ENCODE measurements at regions not wholly inside any gene's neighbourhood (a gene's known extent, or its start where the extent isn't known, plus 50 kb on each side); places are given as distances from the start of the nearest gene placed in this dataset.

- Mint-ChIP-seq H3K4me3 (ENCODE audit: unreplicated experiment) (no peak overlapping the region), H3K4me1 (ENCODE audit: low read depth, unreplicated experiment) (peaks cover 5% of the 10 kb centered on the region), H3K27ac (ENCODE audit: unreplicated experiment) (no peak overlapping the region), H3K27me3 (ENCODE audit: low read depth, unreplicated experiment) (no peaks in the 10 kb centered on the region), H3K36me3 (ENCODE audit: low read depth, unreplicated experiment) (no peaks in the 10 kb centered on the region), H3K9me3 (ENCODE audit: unreplicated experiment) (no peaks in the 10 kb centered on the region)
- Histone ChIP-seq H4K20me1 (ENCODE audit: insufficient read depth, low read length) (no peaks in the 10 kb centered on the region), H3K9ac (ENCODE audit: low read length) (no peak overlapping the region), H3K4me2 (ENCODE audit: low read length) (no peak overlapping the region), H3K27ac (ENCODE audit: low read depth, low read length) (no peak overlapping the region), H3K27me3 (ENCODE audit: insufficient read depth, low read length) (no peaks in the 10 kb centered on the region), H2AFZ (ENCODE audit: low read depth, low read length) (no peak overlapping the region), H3K9me3 (ENCODE audit: insufficient read depth, low read depth, low read length) (no peaks in the 10 kb centered on the region), H3K79me2 (ENCODE audit: insufficient read depth, low read length) (no peaks in the 10 kb centered on the region), H3K4me3 (ENCODE audit: insufficient read depth, low read depth, low read length) (no peak overlapping the region), H3K36me3 (ENCODE audit: insufficient read depth, low read length) (no peaks in the 10 kb centered on the region), H3K4me1 (ENCODE audit: insufficient read depth, low read length) (peaks cover 3% of the 10 kb centered on the region)
- TF ChIP-seq EZH2 (IDR thresholded peaks at IDR 0.05; ENCODE audit: insufficient read depth, low read length) (no peak), CTCF (IDR thresholded peaks at IDR 0.05; ENCODE audit: insufficient read depth, low read depth, low read length) (no peak)
- DNase-seq (ENCODE audit: low read depth): no peak
- no peak for FAIRE-seq
These were observed 101.5 kb upstream of the EGR2 start for GRCh38 chr10:62917475-62918238.

GRCh38 chr10:62916141-62916603 is 100.0 kb upstream of the EGR2 start:
- Mint-ChIP-seq H3K27ac (ENCODE audit: unreplicated experiment) (peak overlapping the region; percentile 75), H3K4me1 (ENCODE audit: low read depth, unreplicated experiment) (peaks cover 5% of the 10 kb centered on the region), H3K36me3 (ENCODE audit: low read depth, unreplicated experiment) (no peaks in the 10 kb centered on the region), H3K9me3 (ENCODE audit: unreplicated experiment) (no peaks in the 10 kb centered on the region), H3K27me3 (ENCODE audit: low read depth, unreplicated experiment) (no peaks in the 10 kb centered on the region), H3K4me3 (ENCODE audit: unreplicated experiment) (no peak overlapping the region)
- Histone ChIP-seq H2AFZ (ENCODE audit: low read depth, low read length) (no peak overlapping the region), H3K9ac (ENCODE audit: low read length) (no peak overlapping the region), H3K27me3 (ENCODE audit: insufficient read depth, low read length) (no peaks in the 10 kb centered on the region), H3K4me1 (ENCODE audit: insufficient read depth, low read length) (peaks cover 3% of the 10 kb centered on the region), H3K4me2 (ENCODE audit: low read length) (no peak overlapping the region), H3K36me3 (ENCODE audit: insufficient read depth, low read length) (no peaks in the 10 kb centered on the region), H3K27ac (ENCODE audit: low read depth, low read length) (no peak overlapping the region), H3K79me2 (ENCODE audit: insufficient read depth, low read length) (no peaks in the 10 kb centered on the region), H3K4me3 (ENCODE audit: insufficient read depth, low read depth, low read length) (no peak overlapping the region), H3K9me3 (ENCODE audit: insufficient read depth, low read depth, low read length) (no peaks in the 10 kb centered on the region), H4K20me1 (ENCODE audit: insufficient read depth, low read length) (no peaks in the 10 kb centered on the region)
- FAIRE-seq (peak; percentile 20), DNase-seq (ENCODE audit: low read depth) (peak; percentile 81)
- TF ChIP-seq EZH2 (IDR thresholded peaks at IDR 0.05; ENCODE audit: insufficient read depth, low read length): no peak
- TF ChIP-seq CTCF (IDR thresholded peaks at IDR 0.05; ENCODE audit: insufficient read depth, low read depth, low read length): no peak

- Histone ChIP-seq H3K9ac (ENCODE audit: low read length) (no peak overlapping the region), H2AFZ (ENCODE audit: low read depth, low read length) (no peak overlapping the region), H3K27ac (ENCODE audit: low read depth, low read length) (no peak overlapping the region), H3K4me2 (ENCODE audit: low read length) (no peak overlapping the region), H3K27me3 (ENCODE audit: insufficient read depth, low read length) (no peaks in the 10 kb centered on the region), H4K20me1 (ENCODE audit: insufficient read depth, low read length) (no peaks in the 10 kb centered on the region), H3K4me1 (ENCODE audit: insufficient read depth, low read length) (peaks cover 3% of the 10 kb centered on the region), H3K4me3 (ENCODE audit: insufficient read depth, low read depth, low read length) (no peak overlapping the region), H3K36me3 (ENCODE audit: insufficient read depth, low read length) (no peaks in the 10 kb centered on the region), H3K79me2 (ENCODE audit: insufficient read depth, low read length) (no peaks in the 10 kb centered on the region), H3K9me3 (ENCODE audit: insufficient read depth, low read depth, low read length) (no peaks in the 10 kb centered on the region)
- H3K4me1 Mint-ChIP-seq (ENCODE audit: low read depth, unreplicated experiment): peaks cover 5% of the 10 kb centered on the region
- H3K36me3 Mint-ChIP-seq (ENCODE audit: low read depth, unreplicated experiment): no peaks in the 10 kb centered on the region
- no peak overlapping the region for H3K4me3 Mint-ChIP-seq (ENCODE audit: unreplicated experiment)
- no peaks in the 10 kb centered on the region for H3K27me3 Mint-ChIP-seq (ENCODE audit: low read depth, unreplicated experiment)
- H3K9me3 Mint-ChIP-seq (ENCODE audit: unreplicated experiment): no peaks in the 10 kb centered on the region
- TF ChIP-seq EZH2 (IDR thresholded peaks at IDR 0.05; ENCODE audit: insufficient read depth, low read length) (no peak), CTCF (IDR thresholded peaks at IDR 0.05; ENCODE audit: insufficient read depth, low read depth, low read length) (no peak)
- no peak for DNase-seq (ENCODE audit: low read depth)
- FAIRE-seq: peak; percentile 23
- H3K27ac Mint-ChIP-seq (ENCODE audit: unreplicated experiment): no peak overlapping the region
These were observed 99.0 kb upstream of the EGR2 start for GRCh38 chr10:62915158-62915557.
